Sigmoid colon (tissue), 4 donors: ENCODE measurements at regions not wholly inside any gene's neighbourhood (a gene's known extent, or its start where the extent isn't known, plus 50 kb on each side); places are given as distances from the start of the nearest gene placed in this dataset.

ENCODE experiments used
- CTCF ChIP-seq, 4 experiments: fragments of 450-650 bp in 3 of 4; fragments of 200-600 bp in 1 of 4; IDR thresholded peaks; one replicate each; pipeline ENCODE4 v1.5.1; 2016 to 2019; ENCODE audit warnings: antibody characterized with exemption in 4 of 4, mild to moderate bottlenecking in 3 of 4, moderate library complexity in 2 of 4
- POLR2A ChIP-seq, 2 donors: fragments of 450-650 bp; IDR thresholded peaks; one replicate each; pipeline ENCODE4 v1.6.1; 2016; ENCODE audit warnings: antibody characterized with exemption in 2 of 2, mild to moderate bottlenecking in 2 of 2, moderate library complexity in 2 of 2
- POLR2AphosphoS5 ChIP-seq, 4 donors: sonication (generic); formaldehyde crosslinking; IDR thresholded peaks; one replicate each; pipeline ENCODE4 v1.6.1; 2017; ENCODE audit warnings: antibody characterized with exemption in 4 of 4

GRCh38 chr15:70194266-70194665 lies 96.5 kb upstream of the TLE3 start:
- TF ChIP-seq CTCF (IDR thresholded peaks at IDR 0.05) (no peak), POLR2A (IDR thresholded peaks at IDR 0.05) (no peak), POLR2AphosphoS5 (IDR thresholded peaks at IDR 0.05) (no peak)
